Activated CD4-positive, alpha-beta T cell treated with anti-CD3 and anti-CD28 coated beads, Interleukin-2, Interleukin-4, amounts not matched to agents 100 ng/mL and 50 ng/mL, durations not matched to agents 16 hours and 8 hours (primary cell): ENCODE measurements at regions not wholly inside any gene's neighbourhood (a gene's known extent, or its start where the extent isn't known, plus 50 kb on each side); places are given as distances from the start of the nearest gene placed in this dataset.

ENCODE experiments used
- DNase-seq: peaks from one replicate; pipeline ENCODE4 v3.0.0-alpha.2; 2020; ENCODE audit warnings: low spot score

GRCh38 chr3:182349051-182349450, 444.3 kb upstream of the ATP11B start:
- DNase-seq: no peak

GRCh38 chr3:182349951-182350517, 443.3 kb upstream of the ATP11B start:
- DNase-seq: no peak

- no peak for DNase-seq
Measured at GRCh38 chr3:182357928-182358327, 435.4 kb upstream of the ATP11B start.

- no peak for DNase-seq
Measured at GRCh38 chr3:182364323-182364722, 429.0 kb upstream of the ATP11B start.

GRCh38 chr3:182364723-182365650, 428.3 kb upstream of the ATP11B start:
- no peak for DNase-seq

- no peak for DNase-seq
Measured at GRCh38 chr3:182366746-182367145, 426.6 kb upstream of the ATP11B start.

GRCh38 chr3:182369861-182370260, 423.4 kb upstream of the ATP11B start:
- no peak for DNase-seq

- DNase-seq: no peak
Measured at GRCh38 chr3:182370949-182371348, 422.4 kb upstream of the ATP11B start.

- DNase-seq: no peak
Measured at GRCh38 chr3:182375916-182376315, 417.4 kb upstream of the ATP11B start.

- no peak for DNase-seq
Measured at GRCh38 chr3:182382112-182382857, 411.0 kb upstream of the ATP11B start.

- DNase-seq: no peak
Measured at GRCh38 chr3:182384221-182384620, 409.1 kb upstream of the ATP11B start.

GRCh38 chr3:182385356-182385755, 407.9 kb upstream of the ATP11B start:
- DNase-seq: no peak

- no peak for DNase-seq
Measured at GRCh38 chr3:182388506-182388905, 404.8 kb upstream of the ATP11B start.

GRCh38 chr3:182389071-182389815, 404.1 kb upstream of the ATP11B start:
- DNase-seq: no peak

- no peak for DNase-seq
Measured at GRCh38 chr3:182390421-182390820, 402.9 kb upstream of the ATP11B start.

GRCh38 chr3:182392182-182392937, 400.9 kb upstream of the ATP11B start:
- DNase-seq: no peak

- DNase-seq: no peak
Measured at GRCh38 chr3:182393151-182393550, 400.2 kb upstream of the ATP11B start.

- DNase-seq: no peak
Measured at GRCh38 chr3:182393830-182394367, 399.4 kb upstream of the ATP11B start.

- no peak for DNase-seq
Measured at GRCh38 chr3:182397164-182397563, 396.1 kb upstream of the ATP11B start.

GRCh38 chr3:182399978-182400737, 393.1 kb upstream of the ATP11B start:
- no peak for DNase-seq
